Smooth muscle cell (in vitro differentiated cells): ENCODE measurements at regions not wholly inside any gene's neighbourhood (a gene's known extent, or its start where the extent isn't known, plus 50 kb on each side); places are given as distances from the start of the nearest gene placed in this dataset.

Experiments
- DNase-seq: peaks from one replicate; lab custom pipeline; 2025; ENCODE audit not compliant: unreplicated experiment; lab: John Stamatoyannopoulos, UW
- H2AFZ ChIP-seq: fragments of 200-600 bp; sonication (generic); 2 replicates; pipeline ENCODE4 v1.6.0; 2016; ENCODE audit warnings: antibody characterized with exemption, low read depth, mild to moderate bottlenecking
- H3F3A ChIP-seq: fragments of 200-600 bp; sonication (generic); 2 replicates; pipeline ENCODE4 v1.6.0; 2017; ENCODE audit warnings: antibody characterized with exemption, low read depth
- H3K27ac ChIP-seq: fragments of 200-600 bp; sonication (generic); 2 replicates; pipeline ENCODE4 v1.5.1; 2016; ENCODE audit warnings: low read depth, mild to moderate bottlenecking
- H3K27me3 ChIP-seq: fragments of 200-600 bp; sonication (generic); 2 replicates; pipeline ENCODE4 v1.6.1; 2016; ENCODE audit warnings: low read depth, mild to moderate bottlenecking
- H3K36me3 ChIP-seq: fragments of 200-600 bp; sonication (generic); 2 replicates; pipeline ENCODE4 v1.5.1; 2016; ENCODE audit warnings: low read depth
- H3K4me1 ChIP-seq: fragments of 200-600 bp; sonication (generic); 2 replicates; pipeline ENCODE4 v1.5.1; 2016; ENCODE audit warnings: low read depth
- H3K4me2 ChIP-seq: fragments of 200-600 bp; sonication (generic); 2 replicates; pipeline ENCODE4 v1.6.0; 2016; ENCODE audit warnings: mild to moderate bottlenecking
- H3K4me3 ChIP-seq: fragments of 200-600 bp; sonication (generic); 2 replicates; pipeline ENCODE4 v1.5.1; 2016; ENCODE audit warnings: mild to moderate bottlenecking
- H3K79me2 ChIP-seq: fragments of 200-600 bp; sonication (generic); 2 replicates; pipeline ENCODE4 v1.6.0; 2016; ENCODE audit warnings: low read depth, mild to moderate bottlenecking
- H3K9ac ChIP-seq: fragments of 200-600 bp; sonication (generic); 2 replicates; pipeline ENCODE4 v1.6.0; 2016; ENCODE audit warnings: low read depth
- H3K9me3 ChIP-seq: fragments of 200-600 bp; sonication (generic); replicated peaks from 2 replicates; pipeline ENCODE4 v1.5.1; 2016; ENCODE audit warnings: low read depth
- H4K20me1 ChIP-seq: fragments of 200-600 bp; sonication (generic); 2 replicates; pipeline ENCODE4 v1.6.0; 2016; ENCODE audit warnings: low read depth
- CTCF ChIP-seq: fragments of 200-600 bp; sonication (generic); IDR thresholded peaks from 2 replicates; pipeline ENCODE4 v1.5.1; 2017; ENCODE audit warnings: borderline replicate concordance, mild to moderate bottlenecking, antibody characterized with exemption; ENCODE audit not compliant: insufficient read depth, poor library complexity, severe bottlenecking
- WGBS: methylation state at CpG from one replicate; pipeline ENCODE4 v1.1.7; 2016; ENCODE audit warnings: low lambda C conversion rate; 5-methylcytosine and 5-hydroxymethylcytosine counted together

GRCh38 chrX:4787971-4788370 is 1074.5 kb upstream of the PRKX start:
- Histone ChIP-seq H3F3A (no peaks in the 10 kb centered on the region), H2AFZ (no peak overlapping the region), H3K9me3 (no peaks in the 10 kb centered on the region), H3K36me3 (no peaks in the 10 kb centered on the region), H3K27ac (no peak overlapping the region), H3K4me3 (no peak overlapping the region), H3K79me2 (no peaks in the 10 kb centered on the region), H3K4me2 (no peak overlapping the region), H3K4me1 (no peaks in the 10 kb centered on the region), H4K20me1 (no peaks in the 10 kb centered on the region), H3K9ac (no peak overlapping the region), H3K27me3 (no peaks in the 10 kb centered on the region)
- 95% methylated on average over 1 of the region's 1 CpG for WGBS
- TF ChIP-seq CTCF = no peak
- no peak for DNase-seq

GRCh38 chrX:4764888-4765287 is 1051.4 kb upstream of the PRKX start:
- Histone ChIP-seq H3K9me3 (no peaks in the 10 kb centered on the region), H3K4me3 (no peak overlapping the region), H3K4me1 (no peaks in the 10 kb centered on the region), H3K27me3 (no peaks in the 10 kb centered on the region), H3K9ac (no peak overlapping the region), H3K79me2 (no peaks in the 10 kb centered on the region), H3K36me3 (no peaks in the 10 kb centered on the region), H3K27ac (no peak overlapping the region), H3F3A (no peaks in the 10 kb centered on the region), H3K4me2 (no peak overlapping the region), H4K20me1 (no peaks in the 10 kb centered on the region), H2AFZ (no peak overlapping the region)
- no peak for DNase-seq
- 27% methylated on average over 2 of the region's 2 CpGs for WGBS
- TF ChIP-seq CTCF = no peak

- H3K4me3 ChIP-seq = no peak overlapping the region
- no peaks in the 10 kb centered on the region for H4K20me1 ChIP-seq
- no peak overlapping the region for H3K27ac ChIP-seq
- no peaks in the 10 kb centered on the region for H3K27me3 ChIP-seq
- H3K36me3 ChIP-seq = no peaks in the 10 kb centered on the region
- no peaks in the 10 kb centered on the region for H3K4me1 ChIP-seq
- H3K9ac ChIP-seq = no peak overlapping the region
- DNase-seq = no peak
- 72% methylated on average over 3 of the region's 3 CpGs for WGBS
- H3K4me2 ChIP-seq = no peak overlapping the region
- no peaks in the 10 kb centered on the region for H3K9me3 ChIP-seq
- no peaks in the 10 kb centered on the region for H3F3A ChIP-seq
- no peak for TF ChIP-seq CTCF
- no peak overlapping the region for H2AFZ ChIP-seq
- no peaks in the 10 kb centered on the region for H3K79me2 ChIP-seq
Measured at GRCh38 chrX:4762196-4762595, 1048.7 kb upstream of the PRKX start.

- WGBS = 90% methylated on average over 8 of the region's 8 CpGs
- DNase-seq = no peak
- Histone ChIP-seq H4K20me1 (no peaks in the 10 kb centered on the region), H3K4me3 (no peak overlapping the region), H3K79me2 (no peaks in the 10 kb centered on the region), H3K27ac (no peak overlapping the region), H3K9ac (no peak overlapping the region), H3K9me3 (no peaks in the 10 kb centered on the region), H3K27me3 (no peaks in the 10 kb centered on the region), H3K36me3 (no peaks in the 10 kb centered on the region), H2AFZ (no peak overlapping the region), H3K4me2 (no peak overlapping the region), H3K4me1 (no peaks in the 10 kb centered on the region), H3F3A (no peaks in the 10 kb centered on the region)
- TF ChIP-seq CTCF = no peak
Measured at GRCh38 chrX:4754878-4755604, 1041.6 kb upstream of the PRKX start.
